Dedifferentiated amniotic fluid mesenchymal stem cell (primary cell): ENCODE measurements at regions not wholly inside any gene's neighbourhood (a gene's known extent, or its start where the extent isn't known, plus 50 kb on each side); places are given as distances from the start of the nearest gene placed in this dataset.
"Not testable (repeated sequence)": the region's sequence is repeated elsewhere in the genome, so short reads cannot be mapped to it uniquely, and the experiment has no call there.

Experiments used
- DNase-seq: peaks from one replicate; pipeline ENCODE4 v3.0.0-alpha.2; 2016; ENCODE audit errors: extremely low spot score

DNA sequence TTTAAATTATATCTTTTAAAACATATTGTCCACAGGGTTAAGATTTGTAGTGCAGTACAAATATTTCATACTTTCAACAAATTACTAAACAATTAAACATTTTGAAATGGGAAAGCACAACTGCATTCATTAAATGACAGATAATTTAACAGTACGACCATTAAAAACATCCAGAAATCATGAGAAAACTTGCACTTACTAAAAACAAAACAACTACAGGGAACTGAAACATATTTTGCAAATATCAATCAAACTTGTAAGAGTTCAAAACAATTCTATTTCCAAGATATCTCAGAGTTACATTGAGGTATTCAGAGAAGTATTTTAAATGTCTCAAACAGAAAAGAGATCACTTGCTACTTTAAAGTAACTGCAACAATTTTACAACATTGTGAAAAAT, 478.5 kb upstream of the PCDH10 start:
- no peak for DNase-seq

GRCh38 chr4:132683957-132684356, 465.1 kb upstream of the PCDH10 start:
- no peak for DNase-seq

GRCh38 chr4:132691026-132691425, 458.1 kb upstream of the PCDH10 start:
- DNase-seq: no peak

- DNase-seq: no peak
Observed at GRCh38 chr4:132691668-132692067, 457.4 kb upstream of the PCDH10 start.

DNA sequence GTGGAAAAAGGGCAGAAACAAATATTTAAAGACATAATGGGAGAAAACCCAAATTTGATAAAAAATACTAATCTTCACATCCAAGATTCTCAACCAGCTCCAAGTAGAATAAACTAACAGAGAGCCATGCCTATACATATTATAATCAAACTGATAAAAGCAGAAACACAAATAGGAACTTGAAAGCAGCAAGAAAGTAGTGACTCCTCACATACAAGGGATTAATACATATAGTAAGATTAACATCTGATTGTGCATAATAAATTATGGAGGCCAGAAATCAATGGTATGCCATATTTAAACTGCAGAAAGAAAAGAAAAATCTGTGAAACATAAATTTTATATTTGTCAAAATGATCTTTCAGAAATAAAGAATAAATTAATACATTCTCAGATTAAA, 454.3 kb upstream of the PCDH10 start:
- DNase-seq: no peak

DNA sequence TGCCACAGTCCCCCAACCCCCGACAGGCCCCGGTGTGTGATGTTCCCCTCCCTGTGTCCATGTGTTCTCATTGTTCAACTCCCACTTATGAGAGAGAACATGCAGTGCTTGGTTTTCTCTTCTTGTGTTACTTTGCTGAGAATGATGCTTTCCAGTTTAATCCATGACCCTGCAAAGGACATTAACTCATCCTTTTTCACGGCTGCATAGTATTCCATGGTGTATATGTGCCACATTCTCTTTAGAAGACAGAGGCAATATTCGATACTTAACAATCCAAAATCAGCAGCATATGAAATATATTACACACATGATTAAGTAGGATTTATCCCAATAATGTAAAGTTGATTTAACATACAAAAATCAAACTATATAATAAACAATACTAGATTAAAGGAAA, 451.6 kb upstream of the PCDH10 start:
- DNase-seq: not testable (repeated sequence)

- DNase-seq: no peak
Observed at GRCh38 chr4:132707955-132708354, 441.1 kb upstream of the PCDH10 start.

- no peak for DNase-seq
Observed at GRCh38 chr4:132709056-132709455, 440.0 kb upstream of the PCDH10 start.

DNA sequence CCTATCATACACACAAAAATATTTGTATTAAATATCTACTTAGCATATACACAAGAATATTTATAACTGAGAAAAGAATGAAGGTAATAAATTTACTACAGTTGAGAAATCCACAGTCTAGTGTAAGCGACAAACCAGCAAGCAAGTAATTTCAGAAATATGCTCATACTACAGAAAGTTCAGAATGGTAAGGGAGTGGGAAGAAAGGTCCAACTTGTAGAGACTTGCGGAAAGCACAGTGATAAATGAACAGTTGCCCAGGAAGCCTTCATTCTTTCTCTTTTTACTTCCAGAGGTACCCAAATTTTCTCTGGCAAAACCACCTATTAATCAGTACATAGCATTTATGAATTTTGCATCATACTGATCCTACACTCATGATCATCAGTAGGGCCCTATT, 438.1 kb upstream of the PCDH10 start:
- DNase-seq: no peak

- DNase-seq: no peak
Observed at GRCh38 chr4:132737344-132737743, 411.8 kb upstream of the PCDH10 start.

DNA sequence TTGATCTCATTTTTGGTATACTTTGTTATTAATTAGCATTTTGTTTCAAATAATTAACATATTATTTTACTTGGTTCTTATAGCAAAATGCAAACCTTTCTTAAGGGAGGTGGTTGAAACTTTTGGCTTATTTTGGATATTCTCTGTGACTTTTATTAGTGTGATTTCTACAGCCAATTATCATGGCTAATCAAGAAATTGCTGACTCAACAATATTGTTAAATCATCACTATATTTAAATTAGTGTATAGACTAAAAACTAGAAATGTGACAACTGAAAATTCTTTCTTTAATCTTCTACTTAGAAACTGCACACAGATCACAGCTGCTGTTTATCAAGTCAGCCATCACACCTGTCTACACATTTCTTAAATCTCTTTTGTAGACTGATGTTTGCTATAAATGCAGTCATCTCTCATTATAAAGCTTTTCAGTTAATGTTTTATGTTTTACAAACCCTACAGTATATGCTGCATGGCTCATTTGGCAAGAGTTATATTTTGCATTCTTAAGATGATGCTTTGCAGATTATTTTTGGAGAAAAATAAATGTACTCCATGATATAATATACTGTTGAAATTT, 389.8 kb upstream of the PCDH10 start:
- DNase-seq: no peak

DNA sequence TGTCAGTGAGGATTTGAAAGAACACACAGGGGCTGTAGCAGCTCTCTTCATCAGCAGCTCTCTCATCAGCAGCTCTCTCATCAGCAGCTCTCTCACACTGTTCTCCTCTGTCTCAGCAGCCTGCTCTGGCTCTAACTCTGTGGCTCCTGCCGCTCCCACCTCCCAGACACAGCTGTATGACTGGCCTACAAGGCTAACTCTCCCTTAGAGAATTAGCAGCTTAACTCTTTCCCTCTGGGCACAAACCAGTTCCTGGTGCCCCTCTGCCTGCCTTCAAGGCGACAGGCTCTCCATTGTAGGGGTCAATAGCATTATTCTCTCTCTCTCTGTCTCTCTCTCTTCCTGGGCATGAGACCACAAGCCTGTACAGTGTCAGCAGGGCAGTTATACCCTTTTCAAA, 385.6 kb upstream of the PCDH10 start:
- DNase-seq: no peak

- DNase-seq: no peak
Observed at GRCh38 chr4:132767901-132768300, 381.2 kb upstream of the PCDH10 start.

- DNase-seq: no peak
Observed at GRCh38 chr4:132770776-132771175, 378.3 kb upstream of the PCDH10 start.

GRCh38 chr4:132792310-132792709, 356.8 kb upstream of the PCDH10 start:
- DNase-seq: no peak

GRCh38 chr4:132797856-132798255, 351.2 kb upstream of the PCDH10 start:
- no peak for DNase-seq

- DNase-seq: no peak
Observed at GRCh38 chr4:132809298-132810032, 339.6 kb upstream of the PCDH10 start.

DNA sequence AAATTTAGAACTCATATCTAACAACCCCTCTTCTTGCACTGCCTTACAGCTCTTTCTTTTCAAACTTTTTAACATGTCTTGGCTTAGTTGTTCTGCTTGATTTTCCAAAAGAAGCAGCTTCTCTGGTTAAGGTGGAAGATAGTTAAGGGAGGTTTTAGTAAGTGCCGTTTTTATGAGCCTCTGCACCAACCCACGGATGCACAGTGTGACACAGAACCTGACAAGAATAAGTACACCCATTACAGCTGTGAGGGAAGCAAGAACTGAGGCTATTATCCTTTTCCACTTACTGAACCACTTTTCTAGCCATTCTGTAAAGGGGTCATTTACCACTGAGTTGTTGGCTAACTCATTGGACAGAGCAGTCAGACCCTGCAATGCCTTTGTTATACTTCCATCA, 336.0 kb upstream of the PCDH10 start:
- not testable (repeated sequence) for DNase-seq

DNA sequence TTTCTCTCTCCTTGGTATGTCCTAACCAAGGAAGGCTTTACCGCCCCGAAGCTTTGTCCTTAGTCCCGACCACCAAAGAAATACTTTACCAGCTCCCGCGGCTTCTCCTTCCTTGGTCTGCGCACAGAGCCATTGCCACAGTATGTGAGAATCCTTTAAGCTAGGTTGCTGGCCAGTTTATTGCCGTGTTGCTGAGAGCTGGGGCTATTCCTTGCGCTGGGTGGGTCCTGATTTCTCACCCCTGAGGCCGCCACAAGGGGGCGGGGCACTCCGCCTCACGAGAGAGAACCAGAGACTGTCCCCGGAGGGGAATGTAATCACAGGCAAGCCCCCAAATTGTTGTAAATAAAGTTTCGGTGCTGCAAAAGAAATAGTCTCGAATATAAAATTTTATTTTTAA, 331.0 kb upstream of the PCDH10 start:
- DNase-seq: no peak

DNA sequence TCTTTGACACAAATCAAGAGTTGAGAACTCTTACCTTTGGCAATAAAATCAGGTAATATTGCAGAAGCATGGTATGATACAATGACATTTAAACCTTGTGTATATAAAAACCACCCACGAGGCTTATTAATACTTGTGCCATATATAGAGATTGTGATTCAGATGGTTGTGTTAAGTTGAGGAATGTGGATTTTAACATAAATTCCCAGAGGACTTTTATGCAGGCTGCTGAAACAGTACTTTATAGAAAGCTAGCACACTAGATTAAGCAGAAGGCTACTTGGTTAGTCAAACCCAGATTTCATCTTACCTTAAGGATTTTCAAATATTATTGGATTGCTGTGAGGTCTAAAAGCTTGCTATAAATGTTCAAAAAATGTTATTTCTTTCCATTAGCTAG, 325.7 kb upstream of the PCDH10 start:
- no peak for DNase-seq

DNA sequence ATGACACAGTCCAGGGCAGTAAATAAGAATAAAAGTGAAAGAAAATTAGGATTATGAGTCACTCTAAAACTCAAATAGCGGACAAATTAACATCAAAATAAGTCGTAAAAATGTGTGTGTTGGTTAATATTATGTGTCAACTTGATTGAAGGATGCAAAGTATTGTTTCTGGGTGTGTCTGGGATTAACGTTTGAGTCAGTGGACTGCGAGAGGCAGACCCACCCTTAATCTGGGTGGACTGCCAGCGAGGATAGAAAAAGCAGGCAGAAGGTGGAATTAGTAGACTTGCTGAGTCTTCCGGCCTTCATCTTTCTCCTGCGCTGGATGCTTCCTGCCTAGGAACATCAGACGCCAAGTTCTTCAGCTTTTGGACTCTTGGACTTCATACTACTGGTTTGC, 324.3 kb upstream of the PCDH10 start:
- DNase-seq: no peak

- DNase-seq: no peak
Observed at GRCh38 chr4:132827522-132827921, 321.6 kb upstream of the PCDH10 start.

DNA sequence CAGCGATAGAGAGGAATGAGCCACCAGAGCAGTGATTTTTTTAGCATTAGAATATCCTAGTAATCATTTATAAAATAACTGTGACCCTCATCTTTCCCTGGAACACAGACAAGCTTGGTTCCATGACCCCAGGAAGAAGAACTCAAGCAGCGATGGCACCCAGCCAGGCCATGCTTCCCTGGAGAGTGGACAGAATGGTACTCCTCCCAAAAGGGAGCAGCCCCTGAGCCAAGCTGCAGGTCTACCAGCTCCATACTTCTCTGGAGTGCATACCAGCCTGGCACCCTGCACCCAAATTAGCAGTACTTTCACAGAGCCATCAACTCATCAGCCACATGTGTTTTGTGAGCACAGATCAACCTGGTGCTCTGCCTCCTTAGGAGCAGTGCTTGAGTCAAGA, 310.9 kb upstream of the PCDH10 start:
- DNase-seq: no peak

DNA sequence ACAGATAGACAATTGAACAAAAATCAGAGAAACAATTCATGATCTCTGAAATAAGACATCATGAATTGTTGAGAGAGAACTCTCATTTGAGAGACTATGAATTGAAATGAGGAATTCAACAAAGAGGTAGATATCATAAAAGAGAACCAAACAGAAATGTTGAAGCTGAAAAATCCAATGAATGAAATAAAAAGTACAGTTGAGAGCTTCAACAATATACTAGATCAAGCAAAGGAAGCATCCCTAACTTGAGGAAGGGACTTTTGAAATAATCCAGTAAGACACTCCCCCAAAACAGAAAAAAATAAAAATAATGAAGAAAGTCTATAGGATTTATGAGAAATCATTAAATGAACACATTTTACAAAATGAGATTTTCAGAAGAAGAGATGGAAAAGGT, 310.0 kb upstream of the PCDH10 start:
- DNase-seq: no peak
